Endothelial cell of umbilical vein (primary cell): ENCODE measurements at regions not wholly inside any gene's neighbourhood (a gene's known extent, or its start where the extent isn't known, plus 50 kb on each side); places are given as distances from the start of the nearest gene placed in this dataset.

Experiments
- CTCF ChIP-seq, 2 donors: IDR thresholded peaks; 1 replicate in 1 of 2; 2 replicates in 1 of 2; pipeline ENCODE4 v1.5.1; 2011; ENCODE audit warnings: low read length in 2 of 2, mild to moderate bottlenecking in 2 of 2, moderate library complexity in 2 of 2, control low read depth in 1 of 2, inconsistent platforms in 1 of 2, low read depth in 1 of 2; ENCODE audit not compliant: insufficient read depth in 1 of 2; ENCODE audit errors: extremely low read depth in 1 of 2
- EZH2 ChIP-seq: IDR thresholded peaks from 2 replicates; pipeline ENCODE4 v1.6.1; 2012; ENCODE audit warnings: borderline replicate concordance, low read depth, mild to moderate bottlenecking, moderate library complexity, low read length, inconsistent platforms; ENCODE audit not compliant: severe bottlenecking
- FOS ChIP-seq: IDR thresholded peaks from 2 replicates; pipeline ENCODE4 v1.6.1; 2011; ENCODE audit warnings: mild to moderate bottlenecking, low read length, moderate library complexity, borderline replicate concordance; ENCODE audit not compliant: insufficient read depth
- GATA2 ChIP-seq: IDR thresholded peaks from 2 replicates; pipeline ENCODE4 v1.7.0; 2011; ENCODE audit warnings: low read depth, mild to moderate bottlenecking, moderate library complexity, mixed read lengths, low read length; ENCODE audit not compliant: insufficient read length, insufficient read depth
- JUN ChIP-seq: IDR thresholded peaks from 2 replicates; pipeline ENCODE4 v1.6.1; 2011; ENCODE audit warnings: borderline replicate concordance, low read depth; ENCODE audit not compliant: insufficient read length, insufficient read depth
- MAX ChIP-seq: IDR thresholded peaks from 2 replicates; pipeline ENCODE4 v1.6.1; 2011; ENCODE audit not compliant: insufficient read depth, insufficient read length
- MYC ChIP-seq: IDR thresholded peaks from one replicate; pipeline ENCODE4 v1.6.1; 2011; ENCODE audit warnings: mild to moderate bottlenecking, low read depth, low read length
- POLR2A ChIP-seq: IDR thresholded peaks from 2 replicates; pipeline ENCODE4 v1.6.1; 2012; ENCODE audit warnings: low read depth, mild to moderate bottlenecking, control low read depth, low read length
- POLR2AphosphoS5 ChIP-seq: IDR thresholded peaks from 2 replicates; pipeline ENCODE4 v1.6.1; 2012; ENCODE audit warnings: low read depth, mild to moderate bottlenecking, control low read depth, low read length, moderate library complexity; ENCODE audit not compliant: insufficient read depth

GRCh38 chr2:242030226-242030575 lies 160.7 kb downstream of the RTP5 start:
- TF ChIP-seq CTCF (IDR thresholded peaks at IDR 0.05; ENCODE audit: extremely low read depth in 1 of 2, insufficient read depth in 1 of 2, low read depth in 1 of 2, low read length in 2 of 2) (no peak), FOS (no peak), POLR2A (no peak), MAX (no peak), JUN (no peak), EZH2 (no peak), GATA2 (no peak), POLR2AphosphoS5 (no peak), MYC (no peak)
